Stimulated activated CD8-positive, alpha-beta memory T cell treated with anti-CD3 and anti-CD28 coated beads, Interleukin-7, amount 100 ng/mL, for 48 hours (primary cell): ENCODE measurements at regions not wholly inside any gene's neighbourhood (a gene's known extent, or its start where the extent isn't known, plus 50 kb on each side); places are given as distances from the start of the nearest gene placed in this dataset.

Experiments used
- DNase-seq, 2 donors: peaks; one replicate each; pipeline ENCODE4 v3.0.0-alpha.2; 2020; ENCODE audit warnings: low read depth in 1 of 2; ENCODE audit errors: extremely low read depth in 1 of 2

DNA sequence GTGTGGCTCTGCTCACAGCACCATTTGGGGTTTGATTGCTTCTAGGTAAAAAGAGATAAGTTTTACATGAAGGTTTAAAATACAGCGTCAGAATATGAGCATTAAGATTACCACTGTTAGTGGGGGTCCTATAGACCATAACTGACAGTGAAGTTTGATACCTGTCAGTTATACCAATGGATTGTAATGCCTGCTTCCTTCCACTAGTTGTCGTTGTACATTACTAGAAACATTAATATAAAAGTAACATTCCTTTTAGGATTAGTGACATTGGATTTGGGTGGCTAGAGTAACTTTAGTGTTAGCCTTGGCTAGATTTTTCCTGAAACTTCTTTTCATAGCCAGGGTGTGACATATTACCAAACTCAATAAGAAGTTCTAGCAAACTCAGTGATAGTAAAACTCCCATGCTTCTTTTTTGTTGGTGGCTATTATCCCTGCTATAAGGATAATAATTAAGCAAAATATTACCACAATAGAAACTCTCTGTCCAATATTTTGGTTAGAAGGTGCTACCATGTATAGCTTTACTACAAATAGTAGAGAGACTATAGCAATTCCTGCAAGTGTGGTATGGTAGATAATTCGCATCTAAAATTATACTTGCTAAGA, 57.1 kb downstream of the FAM181B start:
- no peak for DNase-seq

DNA sequence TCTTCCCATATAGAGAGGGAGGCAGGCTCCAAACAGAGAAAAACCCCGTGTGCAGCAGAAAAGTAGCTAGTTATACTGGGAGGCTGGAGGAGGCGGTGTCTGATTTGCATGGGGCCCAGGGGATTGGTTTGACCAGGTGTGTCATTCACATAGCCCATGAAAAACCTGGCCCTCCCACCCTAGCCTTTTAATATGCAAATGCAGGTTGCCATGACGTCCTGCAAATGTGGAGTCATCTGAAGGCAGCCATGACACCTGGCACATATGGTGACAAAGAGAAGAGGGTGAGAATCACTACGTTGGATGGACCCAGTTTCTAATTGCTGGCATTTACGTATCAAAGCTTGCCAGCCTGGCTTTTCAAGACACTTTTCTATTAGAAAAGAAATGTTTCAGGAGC, 57.8 kb downstream of the FAM181B start:
- DNase-seq: no peak

DNA sequence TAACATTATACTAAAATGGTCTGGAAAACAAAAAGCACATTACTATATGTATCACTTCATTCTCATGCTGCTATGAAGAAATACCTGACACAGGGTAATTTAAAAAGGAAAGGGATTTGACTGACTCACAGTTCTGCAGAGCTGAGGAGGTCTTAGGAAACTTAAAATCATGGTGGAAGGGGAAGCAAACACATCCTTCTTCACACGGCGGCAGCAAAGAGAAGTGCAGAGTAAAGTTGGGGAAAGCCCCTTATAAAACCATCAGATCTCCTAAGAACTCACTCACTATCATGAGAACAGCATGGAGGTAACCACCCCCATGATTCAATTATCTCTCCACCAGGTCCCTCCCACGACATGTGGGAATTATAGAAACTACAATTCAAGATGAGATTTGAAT, 60.0 kb downstream of the FAM181B start:
- DNase-seq: no peak

DNA sequence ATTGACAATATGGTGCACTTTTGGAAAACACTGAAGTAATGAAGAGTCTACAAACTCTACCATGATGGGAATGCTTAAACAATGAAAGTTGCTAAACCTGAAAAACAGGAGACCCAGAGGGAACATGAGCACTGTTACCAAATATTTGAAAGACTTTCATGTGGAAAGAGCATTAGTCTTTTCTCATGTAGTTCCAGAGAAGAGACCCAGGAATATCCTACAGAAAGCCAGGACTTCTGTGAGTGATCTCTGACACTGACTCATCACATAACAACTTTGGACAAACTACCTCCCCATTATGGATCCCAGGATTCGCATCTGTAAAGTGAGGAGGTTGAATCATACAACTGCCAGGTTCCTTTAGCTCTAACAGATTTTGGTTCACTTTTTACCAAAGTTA, 62.2 kb downstream of the FAM181B start:
- no peak for DNase-seq

DNA sequence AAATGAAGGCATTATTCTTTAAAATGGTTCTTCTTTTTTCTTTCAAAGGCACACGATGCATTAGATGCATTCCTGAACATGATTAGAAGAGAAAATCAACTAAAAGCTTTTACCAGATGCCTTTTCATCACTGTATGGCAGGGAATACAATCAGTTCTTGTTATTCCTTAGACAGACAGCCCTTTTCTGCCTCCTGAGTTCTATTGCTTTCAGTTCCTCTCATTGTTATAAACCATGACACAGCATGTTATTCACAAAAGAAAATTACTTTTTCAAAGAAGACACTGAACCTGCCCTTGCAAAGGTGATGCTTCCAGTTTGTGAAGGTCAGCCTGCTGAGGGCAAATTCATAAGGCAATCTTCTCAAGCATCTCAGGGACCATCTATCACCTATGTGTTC, 70.1 kb downstream of the FAM181B start:
- no peak for DNase-seq

DNA sequence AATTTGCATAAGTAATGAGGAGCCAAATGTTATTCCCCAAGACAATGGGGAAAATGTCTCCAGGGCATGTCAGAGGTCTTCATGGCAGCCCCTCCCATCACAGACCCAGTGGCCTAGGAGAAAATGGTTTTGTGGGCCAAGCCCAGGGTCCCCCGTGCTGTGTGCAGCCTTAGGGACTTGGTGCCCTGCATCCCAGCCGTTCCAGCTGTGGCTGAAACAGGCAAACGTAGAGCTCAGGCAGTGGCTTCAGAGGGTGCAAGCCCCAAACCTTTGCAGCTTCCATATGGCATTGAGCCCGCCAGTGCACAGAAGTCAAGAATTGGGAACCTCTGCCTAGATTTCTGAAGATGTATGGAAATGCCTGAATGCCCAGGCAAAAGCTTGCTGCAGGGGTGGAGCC, 79.9 kb downstream of the FAM181B start:
- no peak for DNase-seq

DNA sequence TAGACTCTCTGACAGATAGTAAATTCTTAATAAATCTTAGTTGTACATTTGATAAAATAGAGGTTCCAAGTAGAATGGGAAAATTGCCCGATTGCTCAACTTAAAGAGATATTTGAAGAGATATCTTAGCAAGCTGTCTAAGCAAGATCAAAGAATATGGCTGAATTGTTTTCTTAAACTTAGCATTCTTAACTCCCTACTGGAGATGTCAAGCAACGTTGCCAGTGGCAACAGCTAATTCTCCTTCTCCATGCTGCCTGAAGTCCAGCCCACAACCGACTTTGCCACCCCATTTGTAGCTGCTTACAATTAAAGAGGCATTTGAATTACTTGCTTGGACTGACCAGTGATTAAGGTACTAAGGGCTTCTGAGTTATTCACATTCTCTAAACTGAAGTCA, 94.4 kb downstream of the FAM181B start:
- DNase-seq: no peak

DNA sequence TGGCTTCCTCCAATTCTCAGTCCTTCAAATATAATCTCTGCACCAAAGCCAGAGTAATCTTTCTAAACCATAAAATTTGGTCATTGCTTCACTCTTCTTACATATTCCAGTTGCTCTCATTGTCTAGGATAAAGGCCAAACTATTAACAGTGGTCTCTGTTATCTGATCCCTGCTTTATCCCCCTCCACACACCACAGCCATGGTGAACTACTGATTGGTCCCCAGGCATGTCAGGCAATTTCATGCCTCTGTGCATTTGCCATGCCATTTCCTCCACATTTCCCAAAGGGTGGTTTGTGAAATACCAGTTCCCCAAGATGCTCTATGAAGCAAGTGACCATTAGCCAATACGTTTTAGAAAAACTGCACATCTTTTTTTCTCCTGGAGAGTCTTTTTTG, 97.0 kb downstream of the FAM181B start:
- no peak for DNase-seq

DNA sequence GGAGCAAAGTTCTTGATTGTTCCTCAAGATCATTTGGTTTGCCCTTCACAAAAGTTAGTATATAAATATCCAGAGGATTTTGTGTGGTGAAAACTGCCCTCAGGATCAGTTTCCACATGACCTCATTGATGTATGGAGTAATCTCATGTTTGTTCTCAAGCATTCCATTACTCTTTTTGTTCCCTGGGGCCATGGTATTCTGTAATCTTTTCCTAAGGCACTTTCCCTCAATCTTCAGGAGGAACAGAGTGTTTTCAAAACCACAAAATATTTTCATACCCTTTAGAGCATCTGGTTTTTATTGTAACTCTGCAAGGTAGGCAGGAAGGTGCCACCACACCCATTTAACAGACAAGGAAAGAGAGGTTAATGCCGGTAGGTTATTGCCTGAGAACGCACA, 99.6 kb downstream of the FAM181B start:
- DNase-seq: no peak

DNA sequence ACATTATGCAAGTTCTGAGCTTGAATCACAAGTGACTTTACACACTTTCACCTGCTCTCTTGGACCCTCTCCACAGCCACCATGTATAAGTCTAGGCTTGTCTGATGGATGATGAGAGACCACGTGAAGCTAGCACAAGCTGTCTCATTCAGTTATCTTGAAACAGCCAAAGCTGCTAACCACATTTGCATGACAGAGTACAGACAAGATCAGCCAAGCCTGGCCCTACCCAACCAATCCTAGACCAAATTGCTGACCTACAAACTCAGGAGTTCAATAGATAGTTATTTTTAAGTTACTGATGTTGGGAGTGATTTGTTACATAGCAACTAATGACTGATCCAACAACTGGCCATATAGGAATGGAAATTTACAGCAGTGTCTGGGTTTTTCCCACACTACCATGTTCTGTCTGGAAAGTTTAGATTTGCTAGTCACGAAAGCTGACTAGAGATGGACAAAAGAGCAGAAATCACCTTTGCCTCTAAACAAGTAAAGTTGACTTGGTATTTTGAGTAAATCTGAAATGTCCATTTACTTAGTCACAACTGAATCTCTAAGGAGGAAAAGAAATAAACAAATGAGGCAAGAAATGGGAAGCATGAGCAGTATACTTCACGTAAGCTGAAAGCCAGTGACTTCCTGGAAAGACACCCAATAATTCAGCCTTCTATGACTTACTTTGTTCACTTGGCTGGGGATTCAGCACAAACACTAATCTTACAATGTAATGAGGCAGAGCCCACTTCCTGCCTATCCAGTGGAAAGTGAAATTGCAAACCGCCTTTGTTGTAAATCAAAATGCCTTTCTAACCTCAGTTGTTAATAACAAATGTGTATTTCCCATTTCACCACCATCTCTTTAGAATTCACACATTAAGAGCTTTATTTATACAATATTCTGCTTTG, 101.7 kb downstream of the FAM181B start:
- no peak for DNase-seq

DNA sequence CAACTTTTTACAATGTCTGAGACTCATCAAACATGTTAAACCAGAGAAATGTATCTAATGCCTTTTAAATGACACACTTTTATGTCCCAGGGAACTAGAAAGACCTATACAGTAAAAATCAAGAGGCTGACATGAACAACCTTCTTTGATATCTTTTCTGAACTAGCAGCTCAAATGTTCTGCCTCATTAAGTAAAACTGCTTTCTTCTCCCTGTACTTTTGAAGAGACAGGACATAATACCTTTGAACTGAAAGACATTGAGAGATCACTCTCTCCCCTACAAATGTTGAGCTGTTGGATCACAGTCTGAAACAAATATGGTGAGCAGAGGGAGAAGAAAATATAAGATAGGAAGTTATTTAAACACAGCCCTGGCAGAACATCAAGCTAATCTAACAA, 123.0 kb downstream of the FAM181B start:
- no peak for DNase-seq

DNA sequence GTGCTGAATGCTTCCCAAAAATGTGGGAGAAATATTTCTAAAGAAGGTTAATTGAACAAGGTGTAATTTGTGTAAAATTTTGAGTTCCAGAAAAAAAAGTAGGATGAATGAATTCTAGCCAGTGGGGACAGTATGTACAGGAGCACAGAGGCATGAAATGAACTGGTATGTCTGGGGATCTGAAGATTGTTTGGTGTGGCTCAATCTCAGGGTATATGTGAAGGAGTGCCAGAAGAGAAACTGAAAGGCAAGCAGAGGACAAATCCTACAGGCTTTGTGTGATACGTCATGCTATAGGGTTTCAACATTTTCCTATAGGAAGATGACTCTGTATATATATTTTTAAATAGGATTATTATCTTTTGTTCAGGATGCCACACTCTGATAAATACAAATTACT, 126.9 kb downstream of the FAM181B start:
- DNase-seq: no peak

DNA sequence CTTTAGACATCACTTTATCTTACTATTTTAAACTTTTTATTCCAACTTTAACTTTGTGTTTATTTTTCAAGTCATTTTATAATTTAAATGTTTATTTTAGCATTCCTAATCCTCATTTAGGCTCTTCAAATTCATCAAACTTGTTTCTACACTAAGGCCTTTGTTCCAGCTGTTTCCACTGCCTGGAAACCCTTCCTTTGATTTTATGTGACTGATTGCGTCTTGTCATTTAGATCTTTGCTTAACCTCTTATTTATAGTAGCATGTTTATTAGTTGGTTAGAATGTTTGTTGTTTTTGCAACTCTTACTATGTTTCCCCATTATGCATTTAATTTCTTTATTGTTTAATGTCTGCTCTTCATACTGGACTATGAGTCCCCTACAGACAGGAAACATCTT, 132.0 kb downstream of the FAM181B start:
- no peak for DNase-seq

DNA sequence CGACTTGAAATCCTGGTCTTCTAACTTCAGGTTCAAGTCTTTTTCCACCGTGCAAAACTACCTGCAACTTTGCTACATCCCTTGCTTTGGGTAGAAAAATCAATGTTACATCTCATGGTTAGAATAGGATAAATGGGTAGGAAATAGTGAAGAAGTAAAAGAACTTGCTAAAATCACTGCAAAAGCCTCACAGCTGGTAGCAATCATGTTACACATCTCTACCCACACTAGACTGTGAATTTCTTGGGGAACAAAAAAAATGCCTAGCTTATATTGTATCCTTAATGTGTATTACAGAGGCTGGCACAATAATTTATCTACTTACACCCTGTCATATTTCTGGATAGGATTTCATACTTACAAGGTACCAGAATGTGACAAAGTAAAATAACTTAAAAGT, 133.8 kb downstream of the FAM181B start:
- no peak for DNase-seq

DNA sequence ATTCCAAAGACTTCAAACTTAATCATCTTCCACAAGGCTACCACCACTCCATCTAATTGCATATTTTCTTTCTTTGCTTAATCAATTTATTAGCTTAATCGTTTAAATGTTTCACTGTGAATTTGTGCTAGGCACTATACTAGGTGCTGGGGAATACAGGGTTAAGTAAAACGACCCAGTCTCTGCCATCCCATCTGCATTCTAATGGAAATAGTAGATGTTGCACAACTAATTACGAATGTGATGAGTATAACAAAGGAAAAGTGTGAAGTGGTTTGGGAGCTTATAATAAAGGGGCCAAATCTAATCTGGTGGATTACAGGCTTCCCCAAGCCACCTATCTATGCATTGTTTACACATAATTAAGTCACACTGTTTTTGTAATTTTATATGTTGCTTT, 147.1 kb downstream of the FAM181B start:
- DNase-seq: no peak

DNA sequence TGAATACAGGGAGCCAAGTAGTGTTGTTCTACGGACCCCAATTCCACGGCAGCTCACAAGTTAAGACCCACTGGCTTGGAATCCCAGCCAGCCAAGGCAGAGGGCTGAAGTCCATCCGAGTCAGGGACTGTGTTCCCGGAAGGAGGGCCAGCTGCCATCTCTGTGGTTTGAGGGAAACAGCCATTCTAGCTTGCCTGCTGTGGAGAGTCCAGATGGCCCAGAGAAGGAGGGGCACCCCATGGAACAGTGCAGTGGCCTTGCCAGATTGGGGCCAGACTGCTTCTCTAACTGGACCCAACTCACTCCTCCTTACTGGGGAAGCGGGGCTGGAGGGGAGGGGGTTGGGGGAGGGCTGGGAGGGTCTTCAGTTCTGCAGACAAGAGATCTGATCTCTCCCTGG, 156.4 kb downstream of the FAM181B start:
- DNase-seq: no peak

DNA sequence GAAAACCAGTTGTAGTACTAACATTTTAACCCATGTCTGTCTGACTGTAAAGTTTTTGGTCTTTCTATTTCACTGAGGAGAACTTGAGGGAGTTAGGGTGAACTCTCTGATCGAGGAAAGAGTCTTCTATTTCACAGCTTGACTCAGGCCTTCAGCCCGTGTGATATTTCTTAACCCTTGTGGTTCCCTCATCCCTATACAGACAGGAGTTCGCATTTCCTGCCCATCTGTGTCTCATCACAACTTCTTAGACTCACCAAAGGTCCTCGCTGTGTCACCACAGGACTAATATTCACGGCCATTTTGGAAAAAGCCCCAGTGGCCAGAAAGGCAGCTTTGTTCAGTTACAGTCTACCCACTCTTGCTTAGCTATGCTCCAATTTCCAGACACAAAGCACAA, 172.8 kb downstream of the FAM181B start:
- no peak for DNase-seq

DNA sequence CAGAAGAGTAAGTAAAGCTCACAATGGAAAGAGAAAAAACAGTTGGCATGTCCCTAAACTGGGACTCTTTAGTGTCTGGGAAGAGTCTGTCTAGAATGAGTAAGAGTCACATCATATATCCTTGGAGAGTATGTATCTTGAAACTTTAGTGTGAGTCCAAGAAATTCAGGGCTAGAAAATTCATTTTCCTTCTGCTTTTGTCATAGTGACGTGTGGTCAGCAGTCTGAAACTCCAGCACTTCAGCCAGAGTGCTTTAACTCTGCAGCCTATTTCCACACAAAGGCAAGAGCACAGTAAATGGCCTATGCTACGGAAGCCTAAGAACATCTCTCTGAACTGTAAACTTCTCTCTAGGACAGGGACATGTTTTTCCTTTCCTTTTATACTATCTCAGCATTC, 174.1 kb downstream of the FAM181B start:
- no peak for DNase-seq

DNA sequence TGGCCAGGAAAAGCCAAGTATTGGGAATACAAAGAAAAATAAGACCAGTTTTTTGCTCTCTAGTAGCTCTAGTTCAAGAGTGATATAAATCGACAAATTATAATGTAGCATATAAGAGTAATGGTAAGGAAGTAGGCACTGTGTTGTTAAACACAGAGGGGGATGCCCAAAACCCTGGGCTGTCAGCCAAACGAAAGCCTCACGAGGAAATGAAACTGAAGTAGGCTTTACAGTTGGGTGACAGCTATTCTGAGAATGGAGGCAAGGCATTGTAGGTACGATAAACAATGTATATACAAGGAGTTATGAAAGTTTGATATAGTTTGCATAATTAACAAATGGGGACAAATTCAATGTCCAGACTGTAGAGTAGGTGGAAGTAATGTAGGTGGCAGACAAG, 176.4 kb downstream of the FAM181B start:
- DNase-seq: no peak

DNA sequence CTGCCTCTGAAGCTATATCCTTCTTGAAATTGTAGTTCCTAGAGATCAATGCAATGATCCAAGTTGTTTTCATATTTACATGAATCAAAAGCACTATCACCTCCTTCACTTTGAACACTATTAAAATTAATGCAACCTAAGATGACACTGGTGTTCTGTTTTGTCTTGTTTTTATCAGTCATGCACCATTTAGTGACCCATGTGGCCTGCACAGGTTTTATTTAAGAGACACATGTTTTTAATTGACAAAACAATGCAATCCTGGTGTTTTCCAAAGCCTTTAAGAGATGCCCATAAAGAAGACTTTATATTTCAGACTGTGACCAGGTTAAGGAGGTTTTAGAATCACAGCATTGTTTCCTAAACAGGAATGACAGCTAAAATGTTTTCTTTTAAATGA, 177.5 kb downstream of the FAM181B start:
- no peak for DNase-seq

DNA sequence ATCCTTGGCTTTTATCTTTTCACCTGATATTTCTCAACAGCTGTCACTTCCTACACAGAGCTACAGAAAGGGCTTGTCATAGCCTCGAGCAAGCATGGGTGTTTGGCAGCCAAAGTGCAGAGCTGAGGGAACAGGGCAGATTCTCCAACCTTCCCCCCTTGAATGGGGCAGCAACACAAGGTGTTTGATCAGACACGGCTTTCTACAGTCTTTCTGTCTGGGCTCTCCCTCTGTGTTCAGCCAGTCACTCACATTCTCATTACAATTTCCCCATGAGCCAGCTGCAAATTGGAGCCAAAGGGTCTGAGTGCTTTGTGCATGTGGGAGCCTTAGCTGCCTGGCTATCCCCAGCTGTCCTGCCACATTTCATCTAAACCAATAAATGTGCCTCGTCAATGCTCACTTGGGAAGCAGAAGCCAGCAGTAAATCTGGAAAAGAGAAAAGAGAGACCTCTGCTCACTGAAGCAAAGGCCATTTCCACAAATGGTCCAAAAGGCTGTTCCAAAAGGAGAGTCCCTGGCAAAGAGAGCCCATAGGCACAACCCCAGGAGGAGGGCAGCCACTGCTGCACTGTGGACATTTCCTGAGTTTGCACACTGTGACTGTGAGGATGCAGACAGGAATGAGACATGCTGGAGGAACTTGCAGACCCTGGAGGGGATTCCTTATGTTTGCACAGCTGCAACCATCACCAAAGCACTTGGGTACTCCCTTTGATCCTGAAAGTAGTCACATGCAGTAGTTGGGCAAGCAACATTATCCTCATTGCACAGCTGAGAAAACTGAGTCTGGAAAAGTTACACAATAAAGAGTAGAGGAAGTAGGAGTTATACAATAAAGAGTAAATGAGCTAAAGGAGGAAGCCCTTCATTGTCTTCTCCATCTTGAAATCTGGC, 186.8 kb downstream of the FAM181B start:
- DNase-seq: no peak

DNA sequence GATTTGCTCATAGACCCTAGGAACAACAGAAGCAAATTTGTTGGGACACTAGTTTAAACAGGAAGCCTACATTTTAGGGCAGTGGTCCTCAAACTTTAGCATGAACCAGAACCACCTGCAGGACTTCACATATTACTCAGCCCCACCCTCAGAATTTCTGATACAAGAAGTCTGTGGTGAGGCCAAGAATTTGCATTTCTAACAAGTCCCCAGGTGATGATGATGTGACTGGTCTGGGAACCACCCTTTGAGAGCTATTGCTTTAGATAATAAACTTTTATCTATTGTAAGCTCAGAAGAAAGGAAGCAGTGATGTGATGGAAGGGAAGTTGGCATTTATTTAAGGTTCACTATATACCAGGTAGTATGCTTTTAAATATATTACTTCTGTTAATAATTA, 194.0 kb downstream of the FAM181B start:
- DNase-seq: no peak
